Spleen (tissue), 7 donors: ENCODE measurements at regions not wholly inside any gene's neighbourhood (a gene's known extent, or its start where the extent isn't known, plus 50 kb on each side); places are given as distances from the start of the nearest gene placed in this dataset.

Experiments used
- CTCF ChIP-seq, 11 experiments: fragments of 200-600 bp in 7 of 11; fragments of 450-650 bp in 4 of 11; sonication (generic) in 4 of 11; IDR thresholded peaks in 8 of 11; conservative IDR thresholded peaks in 3 of 11; 1 replicate in 7 of 11; 2 replicates in 4 of 11; pipeline versions ENCODE4 v1.4.0 to v1.8.0; 2016 to 2021; ENCODE audit warnings: antibody characterized with exemption in 11 of 11, inconsistent platforms in 4 of 11, mild to moderate bottlenecking in 1 of 11
- POLR2A ChIP-seq, 3 donors: fragments of 450-650 bp; IDR thresholded peaks; one replicate each; pipeline ENCODE4 v1.5.1; 2017; ENCODE audit warnings: antibody characterized with exemption in 3 of 3, mild to moderate bottlenecking in 1 of 3
- POLR2AphosphoS5 ChIP-seq, 3 donors: sonication (generic); formaldehyde crosslinking; IDR thresholded peaks; one replicate each; pipeline ENCODE4 v1.5.1; 2017; ENCODE audit warnings: antibody characterized with exemption in 3 of 3
- donor health status: DM: no; HTN: no; CAD: no; lungs with moderate emphysema.
- donor health status: DM: no; HTN: no; CAD: no.
- donor health status: DM: no; HTN: no; CAD: no.

DNA sequence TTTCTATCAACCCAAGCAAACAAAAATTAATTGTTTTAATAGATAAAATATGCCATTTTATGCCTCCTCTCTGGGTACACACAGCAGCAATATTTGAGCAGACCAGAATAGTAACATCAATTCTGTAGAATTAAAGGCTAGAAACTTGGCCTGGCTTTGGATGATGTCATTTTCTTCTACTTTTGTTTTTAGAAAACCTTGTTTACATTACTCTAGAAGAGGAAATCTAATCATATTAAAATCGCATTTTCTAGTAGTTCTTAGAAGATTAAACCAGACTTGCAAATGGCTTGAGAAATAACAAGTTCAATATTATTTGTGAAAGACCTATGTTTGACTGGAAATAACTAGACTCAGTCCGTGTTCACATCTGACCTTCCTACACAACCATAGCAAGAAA, 102.3 kb upstream of the RFX8 start:
- TF ChIP-seq CTCF (IDR thresholded peaks at IDR 0.05 in 8 of 11, conservative IDR thresholded peaks at IDR 0.05 in 3 of 11): no peak
- TF ChIP-seq POLR2A (IDR thresholded peaks at IDR 0.05): no peak
- TF ChIP-seq POLR2AphosphoS5 (IDR thresholded peaks at IDR 0.05): no peak
